ENCODE measurements at regions not wholly inside any gene's neighbourhood (a gene's known extent, or its start where the extent isn't known, plus 50 kb on each side); places are given as distances from the start of the nearest gene placed in this dataset.

- TF ChIP-seq NFIC (IDR thresholded peaks at IDR 0.05): no peak
- TF ChIP-seq ZBTB7A (IDR thresholded peaks at IDR 0.05; ENCODE audit: low read depth): no peak
- TF ChIP-seq, protein P1, sequence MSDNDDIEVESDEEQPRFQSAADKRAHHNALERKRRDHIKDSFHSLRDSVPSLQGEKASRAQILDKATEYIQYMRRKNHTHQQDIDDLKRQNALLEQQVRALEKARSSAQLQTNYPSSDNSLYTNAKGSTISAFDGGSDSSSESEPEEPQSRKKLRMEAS (IDR thresholded peaks at IDR 0.05): no peak
- TF ChIP-seq TCF12 (IDR thresholded peaks at IDR 0.05; ENCODE audit: low read depth): no peak
- no peak for TF ChIP-seq RAD21 (IDR thresholded peaks at IDR 0.05; ENCODE audit: low read depth)
- TF ChIP-seq, protein P2, sequence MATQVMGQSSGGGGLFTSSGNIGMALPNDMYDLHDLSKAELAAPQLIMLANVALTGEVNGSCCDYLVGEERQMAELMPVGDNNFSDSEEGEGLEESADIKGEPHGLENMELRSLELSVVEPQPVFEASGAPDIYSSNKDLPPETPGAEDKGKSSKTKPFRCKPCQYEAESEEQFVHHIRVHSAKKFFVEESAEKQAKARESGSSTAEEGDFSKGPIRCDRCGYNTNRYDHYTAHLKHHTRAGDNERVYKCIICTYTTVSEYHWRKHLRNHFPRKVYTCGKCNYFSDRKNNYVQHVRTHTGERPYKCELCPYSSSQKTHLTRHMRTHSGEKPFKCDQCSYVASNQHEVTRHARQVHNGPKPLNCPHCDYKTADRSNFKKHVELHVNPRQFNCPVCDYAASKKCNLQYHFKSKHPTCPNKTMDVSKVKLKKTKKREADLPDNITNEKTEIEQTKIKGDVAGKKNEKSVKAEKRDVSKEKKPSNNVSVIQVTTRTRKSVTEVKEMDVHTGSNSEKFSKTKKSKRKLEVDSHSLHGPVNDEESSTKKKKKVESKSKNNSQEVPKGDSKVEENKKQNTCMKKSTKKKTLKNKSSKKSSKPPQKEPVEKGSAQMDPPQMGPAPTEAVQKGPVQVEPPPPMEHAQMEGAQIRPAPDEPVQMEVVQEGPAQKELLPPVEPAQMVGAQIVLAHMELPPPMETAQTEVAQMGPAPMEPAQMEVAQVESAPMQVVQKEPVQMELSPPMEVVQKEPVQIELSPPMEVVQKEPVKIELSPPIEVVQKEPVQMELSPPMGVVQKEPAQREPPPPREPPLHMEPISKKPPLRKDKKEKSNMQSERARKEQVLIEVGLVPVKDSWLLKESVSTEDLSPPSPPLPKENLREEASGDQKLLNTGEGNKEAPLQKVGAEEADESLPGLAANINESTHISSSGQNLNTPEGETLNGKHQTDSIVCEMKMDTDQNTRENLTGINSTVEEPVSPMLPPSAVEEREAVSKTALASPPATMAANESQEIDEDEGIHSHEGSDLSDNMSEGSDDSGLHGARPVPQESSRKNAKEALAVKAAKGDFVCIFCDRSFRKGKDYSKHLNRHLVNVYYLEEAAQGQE (IDR thresholded peaks at IDR 0.05; ENCODE audit: low read depth): no peak
- TF ChIP-seq FOXM1 (IDR thresholded peaks at IDR 0.05; ENCODE audit: borderline replicate concordance, low read depth): no peak
- TF ChIP-seq YY1 (IDR thresholded peaks at IDR 0.05; ENCODE audit: low read depth): no peak
Observed at GRCh38 chr15:88976656-88977055, 63.5 kb upstream of the MFGE8 start.

Measured in Ishikawa (cell line).